K562 (cell line): ENCODE measurements at regions not wholly inside any gene's neighbourhood (a gene's known extent, or its start where the extent isn't known, plus 50 kb on each side); places are given as distances from the start of the nearest gene placed in this dataset.

Experiments
- ATAC-seq: fragments of 200-7000 bp; cut with Tn5 transposase; 3 replicates; pipeline ENCODE4 v1.9.1; 2020; ENCODE audit warnings: moderate library complexity
- BruUV-seq: library from RNA; stranded (reverse); fragments of 400-500 nt; replicated peaks from 2 replicates; lab custom pipeline; 2021; lab: Mats Ljungman, UMichigan
- CTCF ChIA-PET: fragments of 300-600 bp; formaldehyde crosslinking; extraction: SDS; loops from one replicate; lab custom pipeline; 2021; ENCODE audit warnings: low intra/inter-chr PET ratio; lab: Yijun Ruan, JAX
- POLR2A ChIA-PET: fragments of 300-600, 350-650 bp; sonication (Branson Sonifier 250); formaldehyde crosslinking; extraction: SDS; loops from one replicate; lab custom pipeline; 2021; ENCODE audit warnings: antibody characterized with exemption, inconsistent platforms; lab: Yijun Ruan, JAX
- DNase-seq, 4 experiments: peaks; one replicate each; pipeline versions ENCODE4 v3.0.0 to v3.0.0-alpha.2; 2011 to 2018; ENCODE audit warnings: low spot score in 3 of 4, mixed read lengths in 3 of 4; ENCODE audit errors: extremely low read depth in 1 of 4
- FAIRE-seq: peaks from 2 replicates; lab custom pipeline; 2011; peaks lifted over from hg19 to GRCh38; lab: Jason Lieb, UNC
- H2AFZ ChIP-seq: 2 replicates; pipeline ENCODE4 v1.6.0; 2011; ENCODE audit warnings: low read depth, low read length, control low read depth, inconsistent platforms
- H3K27ac ChIP-seq: fragments of 200-600 bp; 3 replicates; pipeline ENCODE4 v1.8.0; 2011; ENCODE audit warnings: low read depth, mild to moderate bottlenecking, control low read depth, inconsistent platforms, low read length, moderate library complexity, mixed read lengths; ENCODE audit errors: extremely low read depth
- H3K27me3 ChIP-seq, 2 experiments: fragments of 300-600 bp in 1 of 2; 2 replicates in 1 of 2; 3 replicates in 1 of 2; pipeline versions ENCODE4 v1.6.0 to v1.8.0; 2011; ENCODE audit warnings: inconsistent platforms in 2 of 2, low read length in 2 of 2, mild to moderate bottlenecking in 1 of 2, mixed read lengths in 1 of 2, moderate library complexity in 1 of 2; ENCODE audit not compliant: control insufficient read depth in 2 of 2, insufficient read depth in 2 of 2
- H3K36me3 ChIP-seq: fragments of 300-600 bp; 3 replicates; pipeline ENCODE4 v1.8.0; 2011; ENCODE audit warnings: mild to moderate bottlenecking, low read length, inconsistent platforms; ENCODE audit not compliant: control insufficient read depth, insufficient read depth
- H3K4me1 ChIP-seq, 2 experiments: fragments of 200-600 bp in 1 of 2; replicated peaks in 1 of 2; 2 replicates in 1 of 2; 3 replicates in 1 of 2; pipeline versions ENCODE4 v1.5.1 to v1.8.0; 2011; ENCODE audit warnings: inconsistent platforms in 2 of 2, low read length in 2 of 2, mild to moderate bottlenecking in 1 of 2, mixed read lengths in 1 of 2, moderate library complexity in 1 of 2; ENCODE audit not compliant: control insufficient read depth in 2 of 2, insufficient read depth in 2 of 2
- H3K4me2 ChIP-seq: 2 replicates; pipeline ENCODE4 v1.6.1; 2011; ENCODE audit warnings: low read length, control low read depth, inconsistent platforms, mixed read lengths; ENCODE audit not compliant: insufficient read depth
- H3K4me3 ChIP-seq: fragments of 200-600 bp; sonication (generic), shearing (Covaris generic); 2 replicates; pipeline ENCODE4 v1.5.1; 2016; ENCODE audit warnings: control low read depth, inconsistent platforms
- H3K79me2 ChIP-seq: fragments of 200-600 bp; 3 replicates; pipeline ENCODE4 v1.8.0; 2011; ENCODE audit warnings: low read length, inconsistent platforms; ENCODE audit not compliant: control insufficient read depth, insufficient read depth
- H3K9ac ChIP-seq, 2 experiments: 2 replicates each; pipeline versions ENCODE4 v1.6.0 to v1.6.1; 2011; ENCODE audit warnings: low read depth in 2 of 2, low read length in 2 of 2, control low read depth in 1 of 2, inconsistent platforms in 1 of 2, mild to moderate bottlenecking in 1 of 2, mixed read lengths in 1 of 2; ENCODE audit not compliant: insufficient read depth in 1 of 2
- H3K9me1 ChIP-seq: one replicate; pipeline ENCODE4 v1.6.0; 2011; ENCODE audit warnings: inconsistent platforms, mild to moderate bottlenecking, low read length, moderate library complexity; ENCODE audit not compliant: control insufficient read depth, insufficient read depth
- H3K9me3 ChIP-seq: replicated peaks from 2 replicates; pipeline ENCODE4 v1.5.1; 2011; ENCODE audit warnings: low read depth, low read length, inconsistent platforms; ENCODE audit not compliant: control insufficient read depth, insufficient read depth
- H4K20me1 ChIP-seq: replicated peaks from 2 replicates; pipeline ENCODE4 v1.6.1; 2011; ENCODE audit warnings: low read length, inconsistent platforms, mixed read lengths; ENCODE audit not compliant: control insufficient read depth, insufficient read depth
- AFF4 ChIP-seq: sonication (generic); formaldehyde crosslinking; IDR thresholded peaks from 2 replicates; pipeline ENCODE4 v1.8.0; 2023; ENCODE audit warnings: mild to moderate bottlenecking, missing genetic modification reagents
- CBFB ChIP-seq: sonication (generic); formaldehyde crosslinking; IDR thresholded peaks from 2 replicates; pipeline ENCODE4 v1.4.0; 2020; ENCODE audit warnings: mild to moderate bottlenecking, missing genetic modification reagents
- CHD1 ChIP-seq: fragments of 200-600 bp; sonication (generic); IDR thresholded peaks from one replicate; pipeline ENCODE4 v1.6.1; 2012; ENCODE audit warnings: mild to moderate bottlenecking, moderate library complexity, low read length, inconsistent platforms
- DLX4 ChIP-seq: fragments of 250-450 bp; sonication (Bioruptor Pico); IDR thresholded peaks from 2 replicates; pipeline ENCODE4 v1.6.1; 2021; ENCODE audit warnings: mild to moderate bottlenecking
- DPF2 ChIP-seq: fragments of 450-650 bp; IDR thresholded peaks from 2 replicates; pipeline ENCODE4 v1.6.1; 2016
- PHF21A ChIP-seq: fragments of 450-650 bp; IDR thresholded peaks from 2 replicates; pipeline ENCODE4 v1.6.1; 2017; ENCODE audit warnings: low read depth, borderline replicate concordance
- POLR2H ChIP-seq: IDR thresholded peaks from 2 replicates; pipeline ENCODE4 v1.6.1; 2016; ENCODE audit warnings: missing genetic modification characterization, low read depth, mild to moderate bottlenecking, control low read depth, missing compliant biosample characterization, moderate library complexity
- SLC30A9 ChIP-seq: fragments of 250-450 bp; sonication (Bioruptor Pico); IDR thresholded peaks from 2 replicates; pipeline ENCODE4 v1.8.0; 2022; ENCODE audit warnings: mild to moderate bottlenecking, moderate library complexity
- ZNF436 ChIP-seq: fragments of 250-450, 450-650 bp; sonication (Bioruptor Pico); formaldehyde crosslinking; IDR thresholded peaks from 2 replicates; pipeline ENCODE4 v1.7.0; 2020; ENCODE audit warnings: mild to moderate bottlenecking
- ZNF445 ChIP-seq: fragments of 250-450 bp; sonication (Bioruptor Pico); IDR thresholded peaks from 2 replicates; pipeline ENCODE4 v1.4.0; 2020; ENCODE audit warnings: low read depth, mild to moderate bottlenecking, moderate library complexity
- WGBS: fragments of 100-300 bp; shearing (Covaris generic); methylation state at CpG from one replicate; pipeline ENCODE4 v1.1.6; 2016; ENCODE audit warnings: low coverage, mixed read lengths; ENCODE audit not compliant: insufficient coverage; ENCODE audit errors: missing lambda C conversion rate; 5-methylcytosine and 5-hydroxymethylcytosine counted together
- in situ Hi-C: fragments of 300-500 bp; cut with MboI; formaldehyde crosslinking; loops from 4 replicates; pipeline ENCODE4 v1.15.0; 2018; ENCODE audit warnings: inconsistent platforms, mixed read lengths
- intact Hi-C: fragments of 100-400 bp; cut with micrococcal nuclease; formaldehyde crosslinking; loops from 2 replicates; pipeline ENCODE4 v1.14.2; 2022
- TF ChIP-seq, protein P1 (sequence below): fragments of 250-450 bp; sonication (Bioruptor Pico); IDR thresholded peaks from 2 replicates; pipeline ENCODE4 v1.8.0; 2022; ENCODE audit warnings: inconsistent platforms

GRCh38 chr10:9910446-9910845, 1107.2 kb upstream of the CELF2 start (continued):
- TF ChIP-seq CHD1 (no peak), POLR2H (tag) (no peak), DLX4 (no peak), ZNF436 (CRISPR knock-in tag) (no peak), AFF4 (no peak)

- Histone ChIP-seq H3K27me3 (no peaks in the 10 kb centered on the region), H2AFZ (no peak overlapping the region), H3K36me3 (no peaks in the 10 kb centered on the region), H3K4me1 (no peaks in the 10 kb centered on the region), H3K27ac (no peak overlapping the region), H3K4me2 (no peak overlapping the region), H3K9ac (no peak overlapping the region), H3K9me3 (no peaks in the 10 kb centered on the region), H4K20me1 (no peaks in the 10 kb centered on the region), H3K4me3 (no peak overlapping the region), H3K9me1 (no peaks in the 10 kb centered on the region), H3K79me2 (no peaks in the 10 kb centered on the region)
- ChIA-PET CTCF (no interaction called here), POLR2A (no interaction called here)
- 0% methylated on average over 4 of the region's 7 CpGs for WGBS
- no peak for DNase-seq
- in situ Hi-C loops, result no loop called here
- intact Hi-C loops, result no loop called here
- TF ChIP-seq CBFB (CRISPR knock-in tag) (no peak), PHF21A (no peak), ZNF445 (CRISPR knock-in tag) (no peak), DPF2 (no peak), SLC30A9 (CRISPR knock-in tag) (no peak)
- TF ChIP-seq, protein P1, sequence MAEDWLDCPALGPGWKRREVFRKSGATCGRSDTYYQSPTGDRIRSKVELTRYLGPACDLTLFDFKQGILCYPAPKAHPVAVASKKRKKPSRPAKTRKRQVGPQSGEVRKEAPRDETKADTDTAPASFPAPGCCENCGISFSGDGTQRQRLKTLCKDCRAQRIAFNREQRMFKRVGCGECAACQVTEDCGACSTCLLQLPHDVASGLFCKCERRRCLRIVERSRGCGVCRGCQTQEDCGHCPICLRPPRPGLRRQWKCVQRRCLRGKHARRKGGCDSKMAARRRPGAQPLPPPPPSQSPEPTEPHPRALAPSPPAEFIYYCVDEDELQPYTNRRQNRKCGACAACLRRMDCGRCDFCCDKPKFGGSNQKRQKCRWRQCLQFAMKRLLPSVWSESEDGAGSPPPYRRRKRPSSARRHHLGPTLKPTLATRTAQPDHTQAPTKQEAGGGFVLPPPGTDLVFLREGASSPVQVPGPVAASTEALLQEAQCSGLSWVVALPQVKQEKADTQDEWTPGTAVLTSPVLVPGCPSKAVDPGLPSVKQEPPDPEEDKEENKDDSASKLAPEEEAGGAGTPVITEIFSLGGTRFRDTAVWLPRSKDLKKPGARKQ, result no peak
- ATAC-seq, result no peak
- no TSS peak for BruUV-seq
- FAIRE-seq, result no peak
Measured at GRCh38 chr10:9911488-9911887, 1106.2 kb upstream of the CELF2 start.
